ENCODE measurements at regions not wholly inside any gene's neighbourhood (a gene's known extent, or its start where the extent isn't known, plus 50 kb on each side); places are given as distances from the start of the nearest gene placed in this dataset.

GRCh38 chr21:25029580-25029979 lies 577.7 kb downstream of the MRPL39 start:
- H3K27me3 Mint-ChIP-seq (ENCODE audit: unreplicated experiment) = no peaks in the 10 kb centered on the region
- TF ChIP-seq, protein P1, sequence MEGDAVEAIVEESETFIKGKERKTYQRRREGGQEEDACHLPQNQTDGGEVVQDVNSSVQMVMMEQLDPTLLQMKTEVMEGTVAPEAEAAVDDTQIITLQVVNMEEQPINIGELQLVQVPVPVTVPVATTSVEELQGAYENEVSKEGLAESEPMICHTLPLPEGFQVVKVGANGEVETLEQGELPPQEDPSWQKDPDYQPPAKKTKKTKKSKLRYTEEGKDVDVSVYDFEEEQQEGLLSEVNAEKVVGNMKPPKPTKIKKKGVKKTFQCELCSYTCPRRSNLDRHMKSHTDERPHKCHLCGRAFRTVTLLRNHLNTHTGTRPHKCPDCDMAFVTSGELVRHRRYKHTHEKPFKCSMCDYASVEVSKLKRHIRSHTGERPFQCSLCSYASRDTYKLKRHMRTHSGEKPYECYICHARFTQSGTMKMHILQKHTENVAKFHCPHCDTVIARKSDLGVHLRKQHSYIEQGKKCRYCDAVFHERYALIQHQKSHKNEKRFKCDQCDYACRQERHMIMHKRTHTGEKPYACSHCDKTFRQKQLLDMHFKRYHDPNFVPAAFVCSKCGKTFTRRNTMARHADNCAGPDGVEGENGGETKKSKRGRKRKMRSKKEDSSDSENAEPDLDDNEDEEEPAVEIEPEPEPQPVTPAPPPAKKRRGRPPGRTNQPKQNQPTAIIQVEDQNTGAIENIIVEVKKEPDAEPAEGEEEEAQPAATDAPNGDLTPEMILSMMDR (IDR thresholded peaks at IDR 0.05; ENCODE audit: unreplicated experiment) = no peak
- no peak overlapping the region for H3K27ac Mint-ChIP-seq (ENCODE audit: unreplicated experiment)
- H3K4me3 Mint-ChIP-seq (ENCODE audit: low read depth, unreplicated experiment) = no peak overlapping the region
- BruUV-seq (replicated peaks) = no TSS peak
- peaks cover 2% of the 10 kb centered on the region for H3K9me3 Mint-ChIP-seq (ENCODE audit: low read depth, unreplicated experiment)
- no peak for DNase-seq
- CTCF ChIA-PET = no interaction called here
- H3K36me3 Mint-ChIP-seq (ENCODE audit: insufficient read depth, unreplicated experiment) = no peaks in the 10 kb centered on the region
- H3K4me1 Mint-ChIP-seq (ENCODE audit: low read depth, unreplicated experiment) = no peaks in the 10 kb centered on the region
- intact Hi-C loops (cut with micrococcal nuclease; ENCODE audit: unreplicated experiment) = no loop called here

DNA sequence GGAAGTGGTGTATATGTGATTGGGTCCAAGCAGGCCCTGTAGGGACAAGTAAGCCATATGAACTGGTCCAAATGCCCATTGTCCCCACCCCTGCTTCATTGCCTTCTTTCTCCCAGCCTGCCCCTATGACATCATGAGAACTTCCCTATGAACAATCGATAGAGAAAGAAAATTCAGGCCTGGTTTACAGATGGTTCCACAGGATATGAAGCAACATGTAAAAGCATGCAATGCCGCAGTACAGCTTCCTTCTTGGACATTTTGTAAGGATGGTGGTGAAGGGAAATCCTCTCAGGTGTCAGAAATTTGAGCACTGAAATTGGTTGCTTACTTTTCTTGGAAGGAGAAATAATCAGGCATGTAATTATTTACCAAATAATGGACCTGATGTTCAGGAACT lies 581.7 kb downstream of the MRPL39 start:
- H3K9me3 Mint-ChIP-seq (ENCODE audit: low read depth, unreplicated experiment) = peaks cover 2% of the 10 kb centered on the region
- intact Hi-C loops (cut with micrococcal nuclease; ENCODE audit: unreplicated experiment) = no loop called here
- CTCF ChIA-PET = no interaction called here
- no TSS peak for BruUV-seq (replicated peaks)
- H3K27me3 Mint-ChIP-seq (ENCODE audit: unreplicated experiment) = no peaks in the 10 kb centered on the region
- no peak overlapping the region for H3K27ac Mint-ChIP-seq (ENCODE audit: unreplicated experiment)
- H3K36me3 Mint-ChIP-seq (ENCODE audit: insufficient read depth, unreplicated experiment) = no peaks in the 10 kb centered on the region
- no peak overlapping the region for H3K4me3 Mint-ChIP-seq (ENCODE audit: low read depth, unreplicated experiment)
- DNase-seq = no peak
- TF ChIP-seq, protein P1 (IDR thresholded peaks at IDR 0.05; ENCODE audit: unreplicated experiment) = no peak
- H3K4me1 Mint-ChIP-seq (ENCODE audit: low read depth, unreplicated experiment) = no peaks in the 10 kb centered on the region

DNA sequence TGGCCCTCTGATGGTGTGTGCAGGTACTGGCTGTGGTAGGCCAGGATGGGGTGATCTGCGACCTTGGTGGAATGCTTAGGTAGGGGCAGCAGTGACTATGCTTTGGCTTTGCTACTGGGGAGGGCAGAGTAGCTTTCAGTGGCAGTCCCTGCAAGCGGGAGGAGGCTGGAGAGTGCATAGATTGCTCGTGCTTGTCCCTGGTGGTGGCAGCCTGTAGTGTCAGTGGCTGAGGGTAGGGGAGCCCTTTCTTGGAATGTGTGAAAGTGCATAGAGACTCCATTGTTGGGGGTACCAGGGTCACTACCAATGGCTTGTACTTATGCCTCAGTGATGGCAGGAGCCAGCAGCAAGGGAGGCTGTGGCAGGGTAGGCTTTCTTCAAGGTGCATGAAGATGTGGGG lies 582.6 kb downstream of the MRPL39 start:
- peaks cover under 1% of the 10 kb centered on the region for H3K9me3 Mint-ChIP-seq (ENCODE audit: low read depth, unreplicated experiment)
- DNase-seq = no peak
- H3K4me1 Mint-ChIP-seq (ENCODE audit: low read depth, unreplicated experiment) = no peaks in the 10 kb centered on the region
- H3K27ac Mint-ChIP-seq (ENCODE audit: unreplicated experiment) = no peak overlapping the region
- no peaks in the 10 kb centered on the region for H3K36me3 Mint-ChIP-seq (ENCODE audit: insufficient read depth, unreplicated experiment)
- H3K4me3 Mint-ChIP-seq (ENCODE audit: low read depth, unreplicated experiment) = no peak overlapping the region
- intact Hi-C loops (cut with micrococcal nuclease; ENCODE audit: unreplicated experiment) = no loop called here
- BruUV-seq (replicated peaks) = no TSS peak
- TF ChIP-seq, protein P1 (IDR thresholded peaks at IDR 0.05; ENCODE audit: unreplicated experiment) = no peak
- no peaks in the 10 kb centered on the region for H3K27me3 Mint-ChIP-seq (ENCODE audit: unreplicated experiment)
- CTCF ChIA-PET = no interaction called here

DNA sequence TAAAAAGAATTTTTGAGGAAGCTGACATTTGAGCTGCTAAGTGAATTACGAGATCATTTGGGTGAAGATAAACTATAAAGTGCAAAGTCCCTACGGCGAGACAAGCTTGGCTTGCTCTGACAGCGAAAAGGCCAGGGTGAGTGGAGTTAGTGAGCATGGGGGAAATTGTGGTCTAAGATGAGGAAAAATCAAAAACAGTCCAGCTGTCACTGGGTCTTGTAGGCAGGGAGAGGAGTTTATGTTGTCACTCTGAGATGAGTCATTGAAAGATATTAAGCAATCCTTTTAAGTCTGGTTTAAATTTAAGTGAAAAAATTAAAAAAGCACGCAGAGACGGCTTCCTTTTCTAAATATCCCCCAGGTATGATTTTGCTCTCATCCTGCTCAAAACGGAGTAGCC lies 601.9 kb downstream of the MRPL39 start:
- no peak overlapping the region for H3K27ac Mint-ChIP-seq (ENCODE audit: unreplicated experiment)
- H3K27me3 Mint-ChIP-seq (ENCODE audit: unreplicated experiment) = no peaks in the 10 kb centered on the region
- TF ChIP-seq, protein P1 (IDR thresholded peaks at IDR 0.05; ENCODE audit: unreplicated experiment) = no peak
- no peaks in the 10 kb centered on the region for H3K4me1 Mint-ChIP-seq (ENCODE audit: low read depth, unreplicated experiment)
- no peaks in the 10 kb centered on the region for H3K36me3 Mint-ChIP-seq (ENCODE audit: insufficient read depth, unreplicated experiment)
- no peak for DNase-seq
- CTCF ChIA-PET = no interaction called here
- H3K4me3 Mint-ChIP-seq (ENCODE audit: low read depth, unreplicated experiment) = no peak overlapping the region
- no TSS peak for BruUV-seq (replicated peaks)
- H3K9me3 Mint-ChIP-seq (ENCODE audit: low read depth, unreplicated experiment) = peaks cover 8% of the 10 kb centered on the region
- intact Hi-C loops (cut with micrococcal nuclease; ENCODE audit: unreplicated experiment) = no loop called here

DNA sequence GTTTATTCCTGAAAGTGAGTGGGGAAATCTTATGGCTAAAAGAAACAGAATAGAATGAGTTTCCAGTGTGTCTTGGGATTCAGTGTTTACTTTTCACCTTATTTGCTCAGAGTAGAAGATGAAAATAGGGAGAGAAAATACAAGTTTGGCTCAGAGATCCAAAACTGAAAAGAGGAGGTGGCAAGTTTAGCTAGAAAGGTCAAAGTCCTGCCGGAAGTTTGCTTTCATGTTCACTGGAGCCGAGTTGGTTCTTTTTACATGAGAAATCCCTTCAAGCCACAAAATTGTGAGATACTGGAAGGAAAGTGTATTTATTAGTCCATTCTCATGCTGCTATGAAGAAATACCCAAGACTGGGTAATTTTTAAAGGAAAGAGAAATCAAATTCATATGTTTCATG lies 604.6 kb downstream of the MRPL39 start:
- peaks cover 11% of the 10 kb centered on the region for H3K9me3 Mint-ChIP-seq (ENCODE audit: low read depth, unreplicated experiment)
- intact Hi-C loops (cut with micrococcal nuclease; ENCODE audit: unreplicated experiment) = no loop called here
- no peaks in the 10 kb centered on the region for H3K36me3 Mint-ChIP-seq (ENCODE audit: insufficient read depth, unreplicated experiment)
- no TSS peak for BruUV-seq (replicated peaks)
- TF ChIP-seq, protein P1 (IDR thresholded peaks at IDR 0.05; ENCODE audit: unreplicated experiment) = no peak
- DNase-seq = no peak
- no peaks in the 10 kb centered on the region for H3K27me3 Mint-ChIP-seq (ENCODE audit: unreplicated experiment)
- no peak overlapping the region for H3K27ac Mint-ChIP-seq (ENCODE audit: unreplicated experiment)
- no peak overlapping the region for H3K4me3 Mint-ChIP-seq (ENCODE audit: low read depth, unreplicated experiment)
- CTCF ChIA-PET = no interaction called here
- no peaks in the 10 kb centered on the region for H3K4me1 Mint-ChIP-seq (ENCODE audit: low read depth, unreplicated experiment)

Measured in Calu3 (cell line).